ENCODE measurements at regions not wholly inside any gene's neighbourhood (a gene's known extent, or its start where the extent isn't known, plus 50 kb on each side); places are given as distances from the start of the nearest gene placed in this dataset.

GRCh38 chr18:43396266-43396665 is 119.0 kb upstream of the SYT4 start:
- ATAC-seq: peak; percentile 47; the same call in 1 of the 3 replicates
- no peak for TF ChIP-seq ZNF565 (CRISPR knock-in tag; conservative IDR thresholded peaks at IDR 0.05; ENCODE audit: low read depth)
- TF ChIP-seq PATZ1 (CRISPR knock-in tag; IDR thresholded peaks at IDR 0.05; ENCODE audit: borderline replicate concordance): no peak
- no peak for TF ChIP-seq BACH2 (CRISPR knock-in tag; IDR thresholded peaks at IDR 0.05; ENCODE audit: borderline replicate concordance)
- no peak for TF ChIP-seq ARNTL (CRISPR knock-in tag; IDR thresholded peaks at IDR 0.05; ENCODE audit: borderline replicate concordance, low read depth)
- no peak for TF ChIP-seq ZFP30 (CRISPR knock-in tag; IDR thresholded peaks at IDR 0.05)
- no peak for TF ChIP-seq RARB (CRISPR knock-in tag; IDR thresholded peaks at IDR 0.05)
- no peak for TF ChIP-seq SNAI2 (CRISPR knock-in tag; IDR thresholded peaks at IDR 0.05)

- ATAC-seq: no peak
- TF ChIP-seq GLIS3 (CRISPR knock-in tag; IDR thresholded peaks at IDR 0.05) (no peak), CSRNP3 (CRISPR knock-in tag; IDR thresholded peaks at IDR 0.05) (no peak), ZNF565 (CRISPR knock-in tag; conservative IDR thresholded peaks at IDR 0.05; ENCODE audit: low read depth) (no peak), SNAI2 (CRISPR knock-in tag; IDR thresholded peaks at IDR 0.05) (no peak), ZNF8 (CRISPR knock-in tag; IDR thresholded peaks at IDR 0.05) (no peak), RARB (CRISPR knock-in tag; IDR thresholded peaks at IDR 0.05) (no peak), ESRRG (CRISPR knock-in tag; IDR thresholded peaks at IDR 0.05) (no peak)
Measured at GRCh38 chr18:43398601-43399000, 121.3 kb upstream of the SYT4 start.

- TF ChIP-seq ISL1 (CRISPR knock-in tag; IDR thresholded peaks at IDR 0.05) (no peak), ZNF565 (CRISPR knock-in tag; conservative IDR thresholded peaks at IDR 0.05; ENCODE audit: low read depth) (no peak), ARNTL (CRISPR knock-in tag; IDR thresholded peaks at IDR 0.05; ENCODE audit: borderline replicate concordance, low read depth) (no peak), ESRRG (CRISPR knock-in tag; IDR thresholded peaks at IDR 0.05) (no peak), PPARA (CRISPR knock-in tag; IDR thresholded peaks at IDR 0.05; ENCODE audit: borderline replicate concordance) (no peak), TSHZ2 (CRISPR knock-in tag; IDR thresholded peaks at IDR 0.05) (no peak), ZFP30 (CRISPR knock-in tag; IDR thresholded peaks at IDR 0.05) (no peak), PATZ1 (CRISPR knock-in tag; IDR thresholded peaks at IDR 0.05; ENCODE audit: borderline replicate concordance) (no peak), ZC3H10 (CRISPR knock-in tag; IDR thresholded peaks at IDR 0.05) (no peak), ZNF70 (CRISPR knock-in tag; IDR thresholded peaks at IDR 0.05) (no peak), SNAI2 (CRISPR knock-in tag; IDR thresholded peaks at IDR 0.05) (no peak), CREB5 (CRISPR knock-in tag; IDR thresholded peaks at IDR 0.05; ENCODE audit: low read depth) (no peak), BACH2 (CRISPR knock-in tag; IDR thresholded peaks at IDR 0.05; ENCODE audit: borderline replicate concordance) (no peak), TCF4 (CRISPR knock-in tag; IDR thresholded peaks at IDR 0.05; ENCODE audit: borderline replicate concordance) (no peak), CSRNP3 (CRISPR knock-in tag; IDR thresholded peaks at IDR 0.05) (no peak), ZNF8 (CRISPR knock-in tag; IDR thresholded peaks at IDR 0.05) (no peak), RARB (CRISPR knock-in tag; IDR thresholded peaks at IDR 0.05) (no peak)
- ATAC-seq: no peak
Measured at GRCh38 chr18:43405097-43405496, 127.8 kb upstream of the SYT4 start.

Data from SK-N-SH treated with all-trans-retinoic acid at 6 μM for 48 hours (cell line).